ENCODE measurements at regions not wholly inside any gene's neighbourhood (a gene's known extent, or its start where the extent isn't known, plus 50 kb on each side); places are given as distances from the start of the nearest gene placed in this dataset.

DNA sequence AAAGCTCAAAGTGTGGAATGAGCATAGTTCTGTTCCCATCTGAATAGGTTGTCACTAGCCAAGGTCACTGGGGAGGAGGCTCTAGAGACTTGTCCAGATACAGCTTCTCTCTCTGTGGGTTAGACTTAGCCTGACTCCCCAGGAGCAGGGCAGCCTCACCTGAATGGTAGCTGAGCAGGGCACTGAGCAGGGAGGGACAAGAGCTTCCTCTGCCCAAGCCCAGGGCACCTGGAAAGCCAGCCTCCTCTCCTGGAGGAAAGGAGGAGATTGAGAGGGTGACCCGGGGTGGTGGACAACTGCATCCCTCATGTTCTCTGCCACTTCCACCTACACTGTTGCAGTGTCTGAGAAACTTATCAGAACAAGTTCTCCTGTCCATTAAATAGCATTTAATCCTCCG lies 59.0 kb upstream of the F3 start:
- H3K4me1 ChIP-seq (ENCODE audit: insufficient read depth, low read length): peaks cover 7% of the 10 kb centered on the region
- POLR2A ChIA-PET: no interaction called here
- H3K27me3 Mint-ChIP-seq: peaks cover 10% of the 10 kb centered on the region

GRCh38 chr1:94599095-94599813 lies 57.7 kb upstream of the F3 start:
- ATAC-seq (ENCODE audit: poor library complexity): no peak
- DNase-seq: peak in 1 of 14 experiments; percentile 18
- Mint-ChIP-seq H3K27ac (no peak overlapping the region), H3K36me3 (ENCODE audit: low read depth) (no peaks in the 10 kb centered on the region), H3K4me1 (ENCODE audit: low read depth) (peaks cover 4% of the 10 kb centered on the region), H3K4me3 (no peak overlapping the region), H3K9me3 (no peaks in the 10 kb centered on the region), H3K27me3 (peaks cover 10% of the 10 kb centered on the region)
- Histone ChIP-seq H3K27me3 (ENCODE audit: control insufficient read depth in 1 of 2, insufficient read depth in 2 of 2, low read length in 2 of 2) (no peaks in the 10 kb centered on the region), H3K27ac (ENCODE audit: low read depth in 1 of 2, low read length in 2 of 2) (no peak overlapping the region), H3K36me3 (ENCODE audit: insufficient read depth, low read length) (no peaks in the 10 kb centered on the region), H3K4me1 (ENCODE audit: insufficient read depth, low read length) (peaks cover 7% of the 10 kb centered on the region), H3K4me3 (ENCODE audit: low read length) (no peak overlapping the region), H3K9me3 (ENCODE audit: control insufficient read depth in 1 of 2, insufficient read depth in 1 of 2, low read length in 2 of 2) (no peaks in the 10 kb centered on the region)
- intact Hi-C loops (cut with DNase I, micrococcal nuclease): no loop called here
- ChIA-PET POLR2A (no interaction called here), CTCF (no interaction called here)
- no peak for TF ChIP-seq CTCF (IDR thresholded peaks at IDR 0.05)

More for the DNA sequence above, 59.0 kb upstream of the F3 start:
- Mint-ChIP-seq H3K9me3 (no peaks in the 10 kb centered on the region), H3K36me3 (ENCODE audit: low read depth) (no peaks in the 10 kb centered on the region), H3K27ac (no peak overlapping the region), H3K4me1 (ENCODE audit: low read depth) (peaks cover 4% of the 10 kb centered on the region), H3K4me3 (no peak overlapping the region)
- intact Hi-C loops (cut with DNase I, micrococcal nuclease): loop anchor here in 1 of 2 experiments (2.0 kb wide), 1 partner anchor 36 kb away; no protein-coding TSS in a partner anchor
- CTCF ChIA-PET: no interaction called here
- no peak for ATAC-seq (ENCODE audit: poor library complexity)
- Histone ChIP-seq H3K27me3 (ENCODE audit: control insufficient read depth in 1 of 2, insufficient read depth in 2 of 2, low read length in 2 of 2) (no peaks in the 10 kb centered on the region), H3K4me3 (ENCODE audit: low read length) (no peak overlapping the region), H3K36me3 (ENCODE audit: insufficient read depth, low read length) (no peaks in the 10 kb centered on the region), H3K9me3 (ENCODE audit: control insufficient read depth in 1 of 2, insufficient read depth in 1 of 2, low read length in 2 of 2) (no peaks in the 10 kb centered on the region), H3K27ac (ENCODE audit: low read depth in 1 of 2, low read length in 2 of 2) (no peak overlapping the region)
- DNase-seq: no peak
- TF ChIP-seq CTCF (IDR thresholded peaks at IDR 0.05): no peak

GRCh38 chr1:94597701-94598100 lies 56.1 kb upstream of the F3 start:
- Mint-ChIP-seq H3K27me3 (peaks cover 5% of the 10 kb centered on the region), H3K27ac (no peak overlapping the region), H3K9me3 (no peaks in the 10 kb centered on the region), H3K4me1 (ENCODE audit: low read depth) (peaks cover 2% of the 10 kb centered on the region), H3K4me3 (no peak overlapping the region), H3K36me3 (ENCODE audit: low read depth) (no peaks in the 10 kb centered on the region)
- Histone ChIP-seq H3K4me1 (ENCODE audit: insufficient read depth, low read length) (peaks cover 5% of the 10 kb centered on the region), H3K36me3 (ENCODE audit: insufficient read depth, low read length) (no peaks in the 10 kb centered on the region), H3K4me3 (ENCODE audit: low read length) (no peak overlapping the region), H3K27ac (ENCODE audit: low read depth in 1 of 2, low read length in 2 of 2) (no peak overlapping the region), H3K9me3 (ENCODE audit: control insufficient read depth in 1 of 2, insufficient read depth in 1 of 2, low read length in 2 of 2) (no peaks in the 10 kb centered on the region), H3K27me3 (ENCODE audit: control insufficient read depth in 1 of 2, insufficient read depth in 2 of 2, low read length in 2 of 2) (no peaks in the 10 kb centered on the region)
- ChIA-PET CTCF (no interaction called here), POLR2A (no interaction called here)
- ATAC-seq (ENCODE audit: poor library complexity) (no peak), DNase-seq (peak in 2 of 14 experiments; percentile 26 to 42)
- TF ChIP-seq CTCF (IDR thresholded peaks at IDR 0.05): no peak
- intact Hi-C loops (cut with DNase I, micrococcal nuclease): no loop called here

Measured in CD4-positive, alpha-beta T cell (primary cell).